Globus pallidus (tissue), 1 donor: ENCODE measurements at regions not wholly inside any gene's neighbourhood (a gene's known extent, or its start where the extent isn't known, plus 50 kb on each side); places are given as distances from the start of the nearest gene placed in this dataset.

Experiments
- DNase-seq: peaks from one replicate; pipeline ENCODE4 v3.0.0-alpha.2; 2015; ENCODE audit warnings: low spot score

GRCh38 chr5:35364350-35364749, 134.1 kb upstream of the PRLR start:
- no peak for DNase-seq

GRCh38 chr5:35363387-35363965, 133.2 kb upstream of the PRLR start:
- no peak for DNase-seq

GRCh38 chr5:35362772-35363171, 132.5 kb upstream of the PRLR start:
- no peak for DNase-seq

GRCh38 chr5:35360671-35361070, 130.4 kb upstream of the PRLR start:
- no peak for DNase-seq

- DNase-seq: no peak
Measured at GRCh38 chr5:35359859-35360258, 129.6 kb upstream of the PRLR start.

GRCh38 chr5:35357973-35358372, 127.7 kb upstream of the PRLR start:
- no peak for DNase-seq

GRCh38 chr5:35356725-35357124, 126.4 kb upstream of the PRLR start:
- no peak for DNase-seq

- DNase-seq: no peak
Measured at GRCh38 chr5:35354751-35355150, 124.5 kb upstream of the PRLR start.

GRCh38 chr5:35345222-35345621, 114.9 kb upstream of the PRLR start:
- DNase-seq: no peak

GRCh38 chr5:35342664-35343063, 112.4 kb upstream of the PRLR start:
- DNase-seq: no peak

GRCh38 chr5:35341189-35341588, 110.9 kb upstream of the PRLR start:
- DNase-seq: no peak

- DNase-seq: no peak
Measured at GRCh38 chr5:35339616-35340100, 109.4 kb upstream of the PRLR start.

- no peak for DNase-seq
Measured at GRCh38 chr5:35339006-35339405, 108.7 kb upstream of the PRLR start.

- DNase-seq: no peak
Measured at GRCh38 chr5:35338157-35338453, 107.8 kb upstream of the PRLR start.

GRCh38 chr5:35337340-35338156, 107.3 kb upstream of the PRLR start:
- no peak for DNase-seq

GRCh38 chr5:35336230-35336629, 105.9 kb upstream of the PRLR start:
- no peak for DNase-seq

GRCh38 chr5:35335752-35336151, 105.5 kb upstream of the PRLR start:
- DNase-seq: no peak

GRCh38 chr5:35333366-35333765, 103.1 kb upstream of the PRLR start:
- no peak for DNase-seq

GRCh38 chr5:35331956-35332950, 102.0 kb upstream of the PRLR start:
- no peak for DNase-seq

GRCh38 chr5:35325836-35326235, 95.5 kb upstream of the PRLR start:
- DNase-seq: no peak

GRCh38 chr5:35324679-35325078, 94.4 kb upstream of the PRLR start:
- DNase-seq: no peak

- no peak for DNase-seq
Measured at GRCh38 chr5:35324201-35324600, 93.9 kb upstream of the PRLR start.

GRCh38 chr5:35320029-35320428, 89.7 kb upstream of the PRLR start:
- DNase-seq: no peak
